C4-2B (cell line): ENCODE measurements at regions not wholly inside any gene's neighbourhood (a gene's known extent, or its start where the extent isn't known, plus 50 kb on each side); places are given as distances from the start of the nearest gene placed in this dataset.

Experiments used
- CTCF ChIP-seq: fragments of 450-650 bp; conservative IDR thresholded peaks from 2 replicates; pipeline ENCODE4 v1.5.1; 2017; ENCODE audit warnings: mild to moderate bottlenecking
- ZFX ChIP-seq: fragments of 450-650 bp; IDR thresholded peaks from 2 replicates; pipeline ENCODE4 v1.6.1; 2017

- TF ChIP-seq CTCF: no peak
- no peak for TF ChIP-seq ZFX
These were observed 396.6 kb downstream of the EIPR1 start for GRCh38 chr2:2981000-2981399.
